ENCODE measurements at regions not wholly inside any gene's neighbourhood (a gene's known extent, or its start where the extent isn't known, plus 50 kb on each side); places are given as distances from the start of the nearest gene placed in this dataset.
A peak's percentile ranks its signal among the peaks of the same experiment; 100 is the strongest.

DNA sequence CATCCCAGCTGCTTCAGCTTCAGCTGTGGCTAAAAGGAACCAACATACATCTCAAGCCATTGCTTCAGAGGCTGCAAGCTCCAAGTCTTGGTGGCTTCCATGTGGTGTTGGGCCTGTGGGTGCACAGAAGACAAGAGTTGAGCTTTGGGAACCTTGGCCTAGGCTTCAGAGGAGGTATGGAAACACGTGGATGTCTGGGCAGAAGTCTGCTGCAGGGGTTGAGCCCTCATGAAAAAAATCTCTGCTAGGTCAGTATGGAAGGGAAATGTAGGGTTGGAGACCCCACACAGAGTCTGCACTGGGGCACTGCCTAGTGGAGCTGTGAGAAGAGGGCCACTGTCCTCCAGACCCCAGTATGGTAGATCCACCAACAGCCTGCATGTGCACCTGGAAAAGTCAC is 279.3 kb downstream of the MZT1 start:
- DNase-seq (ENCODE audit: low read depth): no peak

DNA sequence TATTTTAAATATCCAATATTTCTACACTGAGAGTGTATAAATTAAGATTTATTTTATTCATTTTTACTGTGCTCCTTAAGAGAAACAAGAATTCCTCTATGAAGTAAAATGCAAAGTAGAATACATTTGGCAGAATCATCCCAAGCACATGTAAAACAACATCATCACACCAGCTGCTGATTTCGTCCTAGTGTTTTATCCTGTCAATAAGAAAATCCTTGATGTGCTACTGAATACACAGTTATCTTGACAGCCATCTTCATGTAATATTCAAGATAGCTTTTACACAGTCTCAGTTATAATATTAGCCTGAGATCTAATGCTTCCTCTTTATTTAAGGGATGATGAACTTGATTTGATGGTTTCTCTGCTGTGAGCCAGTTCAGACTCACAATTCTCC is 282.4 kb downstream of the MZT1 start:
- DNase-seq (ENCODE audit: low read depth): no peak

DNA sequence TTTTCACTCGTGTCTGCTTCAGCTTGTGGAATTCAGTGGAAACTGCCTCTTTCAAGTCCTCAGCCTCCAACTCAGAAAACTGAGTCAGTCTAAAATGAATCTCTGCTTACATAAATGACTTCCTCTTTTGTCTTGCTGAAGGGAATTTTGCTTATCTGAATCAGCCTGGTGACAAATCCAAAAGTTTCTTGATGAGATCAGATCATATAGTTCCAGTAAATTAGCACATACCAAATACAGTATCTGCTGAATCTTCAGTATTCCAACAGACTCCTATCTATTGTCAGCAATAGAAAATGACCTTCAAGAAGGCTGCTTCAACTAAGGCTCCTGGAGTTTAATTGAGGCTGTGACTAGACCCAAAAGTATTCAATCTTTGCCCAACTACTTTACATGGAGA is 290.0 kb downstream of the MZT1 start:
- DNase-seq (ENCODE audit: low read depth): peak; percentile 55

DNA sequence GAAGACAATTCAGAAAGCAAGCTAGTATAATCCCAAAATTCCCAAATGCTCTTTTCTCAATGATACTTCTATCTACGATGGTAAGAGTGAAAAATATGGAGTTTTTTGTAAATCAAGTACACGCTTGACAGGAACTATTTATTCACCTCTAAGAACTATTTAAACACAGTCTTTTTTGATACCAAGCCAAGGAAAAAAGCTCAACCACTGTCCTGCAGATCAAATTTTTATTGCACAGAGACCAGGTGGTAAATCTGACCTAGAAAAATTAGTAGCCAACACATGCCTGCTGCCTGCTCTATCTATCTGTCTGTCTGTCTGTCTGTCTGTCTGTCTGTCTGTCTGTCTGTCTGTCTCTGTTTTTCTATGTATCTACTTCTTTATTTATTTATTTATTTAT is 292.2 kb downstream of the MZT1 start:
- DNase-seq (ENCODE audit: low read depth): no peak

DNA sequence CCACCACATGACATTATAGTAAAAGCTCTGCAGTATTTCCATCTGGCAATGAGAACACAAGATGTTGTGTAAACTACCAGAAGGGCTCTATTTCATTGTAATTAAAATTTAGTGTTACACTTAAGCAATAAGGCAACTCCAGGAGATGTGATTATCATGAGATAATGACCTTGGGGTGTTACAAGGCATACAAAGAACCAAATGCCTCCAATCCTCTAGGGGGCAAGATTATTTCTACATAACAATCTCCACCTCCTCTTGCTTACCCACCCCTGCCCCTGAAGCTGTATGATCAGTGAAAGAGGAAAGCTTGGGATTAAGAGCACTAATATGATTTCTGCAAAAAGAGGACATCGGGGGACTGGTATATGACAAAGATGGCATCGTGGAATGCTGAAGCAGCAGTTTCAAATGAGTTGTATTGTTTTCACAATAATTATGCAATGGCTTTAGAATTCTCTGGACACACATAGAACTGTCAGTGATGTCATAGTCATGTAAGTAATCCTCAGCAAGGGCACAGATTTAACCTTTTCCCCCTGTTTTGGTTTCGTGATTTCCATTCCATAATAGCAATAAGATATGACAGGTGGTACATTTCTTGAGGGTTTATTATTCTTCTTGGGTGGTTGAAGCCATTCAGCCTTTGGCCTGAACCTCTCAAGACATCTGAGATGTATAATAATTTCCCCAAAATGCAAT is 295.3 kb downstream of the MZT1 start:
- no peak for DNase-seq (ENCODE audit: low read depth)

DNA sequence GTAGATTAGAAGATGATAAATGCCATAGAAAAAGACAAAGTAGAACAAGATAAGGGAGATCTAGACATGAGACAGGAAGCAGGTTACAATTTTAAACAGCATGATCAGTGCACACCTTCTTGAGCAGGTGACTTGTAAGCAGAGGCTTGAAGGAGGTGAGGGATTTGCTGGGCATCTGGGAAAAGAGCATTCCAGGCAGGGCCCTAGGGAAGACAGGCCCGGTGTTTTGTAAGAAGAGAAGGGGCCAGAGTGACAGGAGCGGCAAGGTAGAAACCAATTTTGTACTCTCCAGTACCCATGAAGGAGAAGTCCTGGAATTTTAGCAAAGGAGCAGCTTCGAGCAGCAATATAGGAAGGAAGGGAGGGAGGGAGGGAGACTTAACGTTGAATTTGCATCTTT is 296.5 kb downstream of the MZT1 start:
- DNase-seq (ENCODE audit: low read depth): no peak

DNA sequence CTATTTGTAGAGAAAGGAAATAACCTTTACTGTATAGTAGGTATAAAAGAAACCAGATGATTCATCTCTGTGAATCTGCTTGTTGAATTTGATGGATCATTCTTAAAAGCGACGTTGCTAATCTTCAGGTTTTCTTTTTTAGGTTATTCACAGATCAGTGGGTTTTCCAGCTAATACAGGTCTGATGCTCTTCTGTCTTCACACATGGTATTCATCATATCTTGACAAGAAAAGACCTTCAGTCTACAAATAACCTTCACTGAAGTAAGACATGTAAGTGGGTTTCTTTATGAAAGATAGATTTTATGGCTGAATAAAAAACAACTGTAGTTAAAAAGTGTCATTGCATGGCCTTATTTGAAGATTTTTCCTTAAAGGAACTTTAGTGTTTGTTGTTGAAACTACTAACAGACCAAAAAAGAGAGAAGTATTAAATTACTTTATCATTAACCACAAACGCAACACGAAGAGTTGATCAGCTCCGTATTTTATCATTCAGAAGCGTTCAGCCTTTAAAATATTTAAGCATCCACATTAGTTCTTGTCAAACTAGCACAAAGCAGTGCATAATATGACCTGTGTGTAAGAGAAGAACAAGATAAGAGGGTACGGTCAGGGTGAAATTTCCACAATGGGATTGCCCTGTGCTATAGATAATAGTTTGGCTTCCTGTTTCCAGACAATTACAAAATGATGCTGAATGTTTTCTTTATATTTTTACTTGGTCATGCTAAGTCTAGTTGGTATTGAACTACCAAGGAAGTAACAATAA is 299.5 kb downstream of the MZT1 start:
- no peak for DNase-seq (ENCODE audit: low read depth)

DNA sequence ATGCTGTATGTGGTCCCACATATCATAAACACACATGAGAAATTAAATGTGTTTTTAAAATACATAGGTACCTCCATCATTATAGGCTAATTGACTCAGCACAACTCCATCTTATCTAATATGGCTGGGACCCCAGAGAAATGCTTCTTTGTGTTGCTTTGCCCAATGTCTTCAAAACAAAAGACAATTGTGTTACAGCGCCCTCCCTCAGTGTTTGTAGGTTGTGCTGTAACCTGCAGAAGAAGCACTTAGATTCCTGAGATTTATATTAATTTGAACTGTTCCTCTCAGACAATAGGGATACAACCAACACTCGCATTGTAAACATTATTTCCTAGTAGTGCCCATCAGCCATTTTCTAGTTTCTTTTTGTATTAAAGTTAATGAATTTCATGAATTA is 303.4 kb downstream of the MZT1 start:
- DNase-seq (ENCODE audit: low read depth): no peak

DNA sequence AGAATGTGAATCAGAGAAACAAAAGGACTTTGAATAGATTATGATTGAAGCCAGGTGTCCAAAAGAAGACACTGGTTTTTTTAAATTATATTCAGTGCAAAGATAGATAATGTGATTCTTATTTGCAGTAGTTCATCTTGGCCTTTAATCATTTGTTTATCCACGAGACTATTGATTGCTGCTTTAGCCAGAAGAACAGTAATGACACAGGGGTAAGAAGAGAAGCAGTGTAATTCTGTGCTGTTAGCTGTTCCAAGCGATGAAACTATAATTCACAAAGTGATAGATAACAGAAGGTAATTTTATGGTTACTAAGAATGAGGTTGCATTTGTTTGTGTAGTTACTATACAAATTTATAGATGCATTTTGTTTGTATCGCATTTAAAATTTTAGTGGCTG is 311.6 kb downstream of the MZT1 start:
- DNase-seq (ENCODE audit: low read depth): no peak

DNA sequence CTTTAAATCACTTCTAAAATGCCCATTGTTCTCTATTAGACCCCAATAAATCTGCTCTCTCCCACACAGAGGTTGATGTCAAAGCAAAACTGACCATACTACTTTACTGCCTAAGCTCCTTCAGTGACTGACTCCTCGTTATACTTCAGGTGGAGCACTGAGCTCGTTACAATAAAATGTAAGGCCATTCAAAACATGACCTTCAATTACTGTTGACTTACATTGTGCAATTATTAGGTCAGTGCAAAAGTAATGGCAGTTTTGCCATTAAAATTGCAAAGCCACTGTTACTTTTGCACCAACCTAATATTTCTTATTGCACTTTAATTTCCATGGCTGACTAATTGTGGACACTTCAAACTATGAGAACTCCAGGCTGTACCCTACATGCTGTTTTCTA is 314.9 kb downstream of the MZT1 start:
- DNase-seq (ENCODE audit: low read depth): no peak

DNA sequence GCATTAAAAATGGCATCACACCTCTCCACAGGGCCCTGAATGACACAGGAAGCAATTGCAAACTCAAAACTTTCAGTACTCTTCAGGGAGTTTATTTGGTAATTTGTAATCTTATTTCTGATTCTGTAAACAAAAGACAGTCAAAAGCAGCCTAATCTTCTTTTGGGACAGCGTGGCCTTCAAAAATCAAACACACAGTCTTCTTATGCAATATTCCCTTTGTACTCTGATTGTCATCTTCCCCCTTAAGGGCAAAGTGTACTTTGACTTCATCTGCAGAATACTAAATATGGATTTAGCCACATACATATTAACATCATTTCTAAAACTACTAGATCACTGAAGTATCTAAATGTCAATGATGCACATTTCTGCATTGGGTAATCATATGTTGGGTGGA is 322.0 kb downstream of the MZT1 start:
- no peak for DNase-seq (ENCODE audit: low read depth)

DNA sequence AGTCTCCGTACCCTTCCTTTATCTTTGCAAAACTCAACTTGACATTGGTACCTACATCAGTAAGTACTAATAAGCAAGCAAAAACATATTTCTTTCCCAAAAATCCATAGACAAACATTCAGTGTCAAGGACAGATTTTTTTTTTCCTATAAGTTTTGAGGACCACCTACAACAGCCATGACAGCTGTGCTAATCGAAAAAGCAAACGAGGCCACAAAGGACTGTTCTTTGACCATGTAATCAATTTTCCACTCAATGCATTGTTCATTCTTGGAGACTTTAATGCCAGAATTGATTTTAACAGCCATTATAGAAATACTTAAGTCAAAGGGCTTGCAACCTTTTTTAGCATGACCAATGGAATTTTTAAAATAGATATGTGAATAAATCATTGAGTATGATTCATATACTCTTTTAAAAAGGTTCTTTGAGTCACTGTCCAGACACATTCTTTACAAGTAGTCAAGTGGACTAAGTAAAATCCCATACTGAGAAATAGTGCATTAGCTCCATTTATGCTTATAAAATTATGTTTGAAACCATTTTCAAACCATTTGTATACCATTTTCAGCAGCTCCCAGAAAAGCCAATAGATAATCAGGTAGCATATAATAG is 323.9 kb downstream of the MZT1 start:
- no peak for DNase-seq (ENCODE audit: low read depth)

DNA sequence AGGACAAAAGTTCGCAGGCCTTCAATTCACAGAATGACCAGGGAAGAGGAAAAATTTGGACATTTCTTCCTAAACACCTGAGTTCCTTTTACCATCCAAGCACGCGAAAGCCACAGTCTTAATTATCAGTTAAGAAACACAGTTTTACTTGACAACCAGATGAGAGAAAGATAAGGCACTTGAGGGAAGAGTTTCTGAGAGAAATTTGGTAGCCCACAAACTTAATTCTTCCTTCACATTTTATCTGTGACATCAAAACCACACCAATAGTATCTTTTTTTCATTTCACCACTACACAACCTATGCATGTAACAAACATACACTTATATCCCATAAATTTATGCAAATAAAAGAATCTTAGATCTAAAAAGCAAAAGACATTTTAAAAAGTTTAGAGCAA is 326.6 kb downstream of the MZT1 start:
- no peak for DNase-seq (ENCODE audit: low read depth)

DNA sequence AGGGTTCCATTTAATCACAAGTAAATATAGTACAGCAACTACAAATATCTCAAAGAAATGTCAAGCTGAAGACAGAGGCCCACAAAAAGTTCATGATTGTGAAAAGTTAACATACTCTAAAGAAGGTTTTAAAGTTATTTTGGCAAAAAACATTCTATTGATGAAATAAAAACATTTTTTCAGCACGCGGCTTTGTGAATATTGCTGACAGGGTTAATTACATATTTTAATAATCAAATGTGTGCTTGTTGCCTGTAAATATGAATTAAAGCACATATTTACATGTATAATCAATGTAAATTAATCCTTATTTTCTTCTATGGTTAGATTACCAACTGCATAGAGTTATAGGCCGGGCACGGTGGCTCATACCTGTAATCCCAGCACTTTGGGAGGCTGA is 328.1 kb downstream of the MZT1 start:
- no peak for DNase-seq (ENCODE audit: low read depth)

DNA sequence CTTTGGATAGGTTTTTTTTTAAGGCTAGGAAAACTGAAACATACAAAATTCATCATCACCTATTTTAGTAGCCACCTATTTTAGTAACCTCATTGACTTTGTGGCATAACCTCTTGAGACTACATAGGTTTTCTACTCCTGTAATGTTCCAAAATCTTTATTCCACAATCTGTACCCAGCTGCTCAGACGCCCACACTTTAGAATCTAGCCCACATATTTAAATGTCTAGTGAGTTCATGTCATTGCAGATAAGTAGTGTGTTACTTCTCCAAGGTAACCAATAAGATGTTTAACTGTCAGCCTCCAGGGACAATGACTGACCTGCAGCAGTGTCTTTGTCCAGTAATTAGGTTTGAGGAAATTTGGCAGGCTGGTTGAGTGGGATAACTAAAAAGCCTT is 330.2 kb downstream of the MZT1 start:
- DNase-seq (ENCODE audit: low read depth): no peak

DNA sequence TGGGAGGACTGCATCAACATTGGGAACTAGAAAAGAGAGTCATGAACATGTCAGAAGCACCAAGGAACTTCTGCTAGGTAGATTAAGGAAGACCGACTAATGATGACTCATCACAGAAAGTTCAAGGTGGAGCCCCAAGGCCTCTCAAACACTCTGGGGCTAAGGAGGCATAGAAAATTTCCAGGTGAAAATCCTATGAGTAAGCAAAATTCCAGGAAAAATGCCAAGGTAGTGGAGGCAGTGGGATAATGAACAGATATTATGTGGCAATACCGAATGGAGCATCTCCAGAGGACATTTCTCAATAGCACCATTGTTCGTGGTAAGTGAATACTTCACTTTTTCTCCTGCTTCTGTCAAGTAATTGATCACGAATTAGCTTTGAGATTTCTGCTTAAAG is 336.5 kb downstream of the MZT1 start:
- no peak for DNase-seq (ENCODE audit: low read depth)

DNA sequence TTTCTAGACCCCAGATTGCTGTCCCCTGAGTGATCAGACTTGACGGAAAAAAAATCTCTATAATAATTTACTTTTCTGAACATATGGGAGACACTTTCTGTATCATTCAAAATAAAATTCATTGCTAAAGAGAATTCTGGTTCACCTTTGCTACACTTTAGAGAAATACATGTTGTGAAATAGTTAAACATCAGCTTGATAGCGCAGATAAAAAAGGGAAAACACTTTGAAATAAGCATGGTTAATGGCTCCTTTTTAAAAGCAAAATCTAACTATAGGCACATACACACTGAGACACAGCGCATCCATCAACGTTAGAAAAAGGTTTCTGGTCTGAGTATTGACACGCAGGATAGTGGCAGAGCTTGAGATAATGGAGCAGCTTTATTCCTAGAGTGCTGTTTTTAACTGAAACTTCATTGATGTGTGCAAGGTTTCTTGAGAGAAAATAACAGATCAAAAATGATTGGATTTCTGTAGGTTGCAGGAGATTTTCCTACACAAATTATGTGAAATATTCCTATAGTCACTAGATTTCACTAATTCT is 341.2 kb downstream of the MZT1 start:
- no peak for DNase-seq (ENCODE audit: low read depth)

DNA sequence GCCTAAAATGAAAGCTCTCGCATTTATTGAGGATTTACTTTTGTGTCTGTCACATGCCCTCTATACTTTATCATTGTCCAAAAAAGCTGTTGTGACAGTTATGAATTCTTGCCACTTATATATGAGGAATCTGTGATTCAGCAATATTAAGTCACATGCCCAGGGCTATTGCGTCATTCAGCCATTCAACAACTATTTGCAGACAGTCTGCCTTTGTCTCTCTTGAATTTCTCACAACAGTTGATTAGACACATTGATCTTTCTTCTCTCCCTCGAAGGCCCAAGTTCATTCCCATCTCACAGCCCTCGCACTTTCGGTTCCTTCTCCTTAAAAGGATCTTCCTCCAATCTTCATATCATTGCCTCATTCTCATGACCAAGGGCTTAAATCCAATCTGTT is 342.6 kb downstream of the MZT1 start:
- DNase-seq (ENCODE audit: low read depth): peak; percentile 7

DNA sequence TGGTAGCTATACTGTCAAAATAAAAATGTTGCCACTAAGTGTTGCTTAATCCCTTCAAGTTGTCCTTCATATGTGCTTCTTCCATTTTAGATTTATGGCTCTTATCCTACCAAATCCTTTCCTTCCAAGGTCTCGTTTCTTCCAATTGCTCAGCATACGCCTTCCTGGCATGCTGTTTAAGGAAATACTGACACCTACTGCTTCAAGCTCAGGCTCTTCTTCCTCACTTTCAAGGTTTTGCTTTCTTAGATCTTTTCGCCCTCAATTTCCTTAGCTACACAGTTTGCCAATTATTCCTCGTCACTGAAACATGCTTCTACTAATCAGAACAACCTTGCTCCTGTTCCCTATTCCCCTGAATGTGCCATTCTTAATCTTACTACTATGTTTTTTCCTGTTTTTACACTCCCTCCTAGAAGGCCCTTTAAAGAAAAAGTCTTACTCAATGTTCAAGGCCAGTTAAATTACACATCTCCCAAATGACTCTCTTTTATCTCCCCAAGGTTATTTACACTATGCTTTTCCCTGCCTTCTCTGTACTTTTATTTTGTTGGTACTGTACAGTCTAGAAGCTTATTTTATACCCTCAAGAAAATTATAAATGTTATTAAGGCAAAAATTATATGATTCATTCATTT is 343.1 kb downstream of the MZT1 start:
- DNase-seq (ENCODE audit: low read depth): no peak

DNA sequence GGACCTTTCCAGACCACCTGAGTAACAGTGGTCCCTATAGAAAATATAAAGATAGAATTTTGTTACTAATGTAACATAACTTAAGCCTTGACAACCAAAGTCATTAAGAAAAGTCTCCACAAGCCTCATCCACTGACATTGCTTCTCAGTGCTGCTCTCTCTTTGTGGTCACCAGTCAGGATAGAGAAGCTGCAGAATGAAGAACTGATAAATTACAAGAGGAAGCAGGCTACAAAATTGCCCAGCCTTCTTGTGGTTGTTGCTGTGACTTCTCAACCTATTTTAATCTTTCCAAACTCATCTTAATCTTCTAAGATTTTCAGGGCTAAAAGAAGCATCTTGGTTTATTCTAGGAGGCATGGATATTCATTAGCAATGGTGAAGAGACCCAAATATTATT is 343.8 kb downstream of the MZT1 start:
- no peak for DNase-seq (ENCODE audit: low read depth)

DNA sequence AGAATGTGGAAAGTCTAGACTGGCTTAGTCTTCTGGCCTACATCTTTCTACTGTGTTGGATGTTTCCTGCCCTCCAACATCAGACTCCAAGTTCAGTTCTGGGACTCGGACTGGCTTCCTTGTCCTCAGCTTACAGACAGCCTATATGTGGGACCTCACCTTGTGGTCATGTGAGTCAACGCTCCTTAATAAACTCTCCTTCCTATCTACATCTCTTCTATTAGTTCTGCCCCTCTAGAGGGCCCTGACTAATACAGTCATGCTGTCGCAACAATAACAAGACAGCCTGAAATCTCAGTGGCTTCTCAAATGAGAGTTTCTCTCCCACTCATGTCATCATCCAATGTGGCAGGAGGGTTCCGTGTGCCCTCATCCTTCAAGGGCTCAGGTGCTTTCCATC is 347.8 kb downstream of the MZT1 start:
- DNase-seq (ENCODE audit: low read depth): no peak

DNA sequence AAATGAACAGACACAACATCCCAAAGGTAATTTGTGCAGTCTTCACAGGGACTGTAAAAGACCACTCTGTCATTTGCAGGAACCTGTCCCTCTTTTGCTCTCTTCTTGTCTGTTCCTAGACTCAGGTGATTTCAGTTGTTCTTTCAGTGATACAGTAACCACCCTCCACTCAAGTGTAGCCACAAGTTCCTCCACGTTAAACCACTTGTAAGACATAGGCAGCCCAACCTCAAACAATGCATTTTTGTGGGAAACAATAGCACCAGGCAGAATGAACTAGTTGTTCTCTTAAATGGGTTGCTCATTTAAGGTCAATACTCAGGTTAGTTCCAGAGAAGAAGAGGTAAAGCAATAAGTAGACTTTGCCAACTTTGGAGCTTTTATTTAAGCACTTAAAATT is 359.4 kb downstream of the MZT1 start:
- no peak for DNase-seq (ENCODE audit: low read depth)

DNA sequence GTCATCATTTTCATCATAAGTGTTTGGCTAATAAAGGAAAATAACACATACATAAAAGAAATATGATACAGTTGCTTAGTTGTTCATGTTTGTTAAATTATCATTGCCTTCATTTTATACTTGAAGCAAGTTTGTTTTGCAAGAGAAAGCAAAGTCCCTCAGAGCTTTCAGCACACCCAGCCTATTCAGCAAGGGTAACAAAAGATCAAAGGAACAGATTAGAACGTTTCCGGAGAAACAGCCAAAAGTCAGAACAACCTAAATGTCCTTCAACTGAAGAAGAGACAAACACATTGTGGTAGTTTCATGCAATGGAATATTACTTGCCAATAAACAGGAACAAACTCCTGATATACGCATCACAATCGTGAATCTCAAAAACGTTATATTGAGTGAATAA is 380.7 kb downstream of the MZT1 start:
- no peak for DNase-seq (ENCODE audit: low read depth)
